Heart right ventricle (tissue), 16 donors: ENCODE measurements at regions not wholly inside any gene's neighbourhood (a gene's known extent, or its start where the extent isn't known, plus 50 kb on each side); places are given as distances from the start of the nearest gene placed in this dataset.
"Not testable (repeated sequence)": the region's sequence is repeated elsewhere in the genome, so short reads cannot be mapped to it uniquely, and the experiment has no call there.

Experiments
- ATAC-seq, 8 donors: fragments of 200-7000 bp; cut with Tn5 transposase; one replicate each; pipeline ENCODE4 v1.9.1; 2020; ENCODE audit warnings: mild to moderate bottlenecking in 8 of 8, moderate library complexity in 8 of 8, moderate number of reproducible peaks in 1 of 8
- DNase-seq, 2 donors: peaks; one replicate each; pipeline ENCODE4 v3.0.0-alpha.2; 2020
- H3K27ac ChIP-seq, 10 donors: fragments of 200-600 bp; sonication (generic) in 2 of 10; one replicate each; pipeline versions ENCODE4 v1.5.0 to v1.8.0; 2020 to 2022; ENCODE audit warnings: mild to moderate bottlenecking in 3 of 10
- H3K27me3 ChIP-seq, 7 donors: fragments of 200-600 bp; one replicate each; pipeline ENCODE4 v1.8.0; 2021 to 2022; ENCODE audit warnings: mild to moderate bottlenecking in 2 of 7
- H3K36me3 ChIP-seq, 9 donors: fragments of 200-600 bp; sonication (generic) in 1 of 9; one replicate each; pipeline versions ENCODE4 v1.5.0 to v1.8.0; 2020 to 2022; ENCODE audit warnings: mild to moderate bottlenecking in 2 of 9
- H3K4me1 ChIP-seq, 9 donors: fragments of 200-600 bp; sonication (generic) in 1 of 9; one replicate each; pipeline versions ENCODE4 v1.5.0 to v1.8.0; 2020 to 2022; ENCODE audit warnings: mild to moderate bottlenecking in 4 of 9
- H3K4me3 ChIP-seq, 10 donors: fragments of 200-600 bp; sonication (generic) in 2 of 10; one replicate each; pipeline versions ENCODE4 v1.5.0 to v1.8.0; 2020 to 2022; ENCODE audit warnings: mild to moderate bottlenecking in 7 of 10, moderate library complexity in 2 of 10
- H3K9me3 ChIP-seq, 11 donors: fragments of 200-600 bp in 10 of 11; sonication (generic) in 2 of 11; one replicate each; pipeline versions ENCODE4 v1.5.0 to v1.8.0; 2013 to 2022; ENCODE audit warnings: mild to moderate bottlenecking in 2 of 11, control low read depth in 1 of 11, moderate library complexity in 1 of 11
- WGBS, 2 donors: extraction: QIAGEN DNeasy Blood & Tissue Kit; methylation state at CpG; one replicate each; pipeline ENCODE4 v1.1.7; 2013; ENCODE audit warnings: inconsistent platforms in 1 of 2; 5-methylcytosine and 5-hydroxymethylcytosine counted together
- intact Hi-C, 10 donors: fragments of 100-400 bp; cut with DNase I; formaldehyde crosslinking; loops; one replicate each; pipeline versions ENCODE4 v1.11.1 to v1.14.2; 2022
- TF ChIP-seq, protein P1 (sequence below), 9 donors: fragments of 200-600 bp; sonication (generic) in 2 of 9; IDR thresholded peaks; one replicate each; pipeline versions ENCODE4 v1.5.0 to v1.8.0; 2021 to 2022; ENCODE audit warnings: antibody characterized with exemption in 9 of 9, mild to moderate bottlenecking in 5 of 9, moderate library complexity in 1 of 9
- donor health status: Arrhythmogenic right ventricular cardiomyopathy.
- donor health status: ischemic (EF 13 %, LVEDD 7.1; RV severe dilation, severe dysfunction).
- donor health status: healthy with polysubstance abuse.
- donor health status: DM: no; HTN: yes; CAD: no.
- donor health status: DM: no; HTN: no; CAD: no.
- donor health status: ischemic (EF 25% LVEDD 6.9; RV normal size, moderate dysfunction).
- donor health status: ischemic (EF 25% LVEDD 5.7; RV mildly dilated, moderate dysfunction).
- donor health status: healthy.
- donor health status: DM: yes; HTN: yes; CAD: no.
- donor health status: Ischemic cardiomyopathy.
- donor health status: ischemic (EF 35%, LVEDD 5.7; RV mildly dilated, moderate dysfunction).
- donor health status: nonischemic (EF 11% LVEDD 7.7; RV severe dilation, severe dysfunction).
- donor health status: DM: yes; HTN: yes; CAD: no.
- donor health status: PGD.
- donor health status: ischemic (EF 29% LVEDD 5.4; RV normal size, mild dysfunction).
- donor health status: nonischemic (EF 23%, LVEDD 6.1; RV moderate dilation, normal function).

DNA sequence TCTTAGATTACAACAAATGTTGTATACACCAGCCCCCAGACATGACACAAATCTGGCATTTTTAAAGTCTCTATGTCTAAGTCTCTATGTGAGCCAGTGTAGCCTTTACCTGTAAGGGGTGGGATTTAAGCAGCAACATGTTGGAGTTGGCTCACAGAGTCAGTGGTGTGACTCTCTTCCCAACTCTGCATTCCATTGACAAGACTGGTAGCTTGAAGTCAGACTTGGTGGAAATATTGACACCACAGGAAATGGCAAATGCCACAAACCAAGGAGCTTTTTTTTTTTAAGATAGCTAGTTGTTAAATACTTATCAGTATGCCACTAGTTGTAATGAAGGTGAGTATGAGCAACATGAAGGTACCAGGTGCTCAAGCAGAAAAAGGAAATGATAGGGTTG is 103.1 kb upstream of the SMLR1 start:
- H3K4me3 ChIP-seq: no peak overlapping the region
- no peaks in the 10 kb centered on the region for H3K4me1 ChIP-seq
- intact Hi-C loops: no loop called here
- no peak for DNase-seq
- no peak for ATAC-seq
- TF ChIP-seq, protein P1, sequence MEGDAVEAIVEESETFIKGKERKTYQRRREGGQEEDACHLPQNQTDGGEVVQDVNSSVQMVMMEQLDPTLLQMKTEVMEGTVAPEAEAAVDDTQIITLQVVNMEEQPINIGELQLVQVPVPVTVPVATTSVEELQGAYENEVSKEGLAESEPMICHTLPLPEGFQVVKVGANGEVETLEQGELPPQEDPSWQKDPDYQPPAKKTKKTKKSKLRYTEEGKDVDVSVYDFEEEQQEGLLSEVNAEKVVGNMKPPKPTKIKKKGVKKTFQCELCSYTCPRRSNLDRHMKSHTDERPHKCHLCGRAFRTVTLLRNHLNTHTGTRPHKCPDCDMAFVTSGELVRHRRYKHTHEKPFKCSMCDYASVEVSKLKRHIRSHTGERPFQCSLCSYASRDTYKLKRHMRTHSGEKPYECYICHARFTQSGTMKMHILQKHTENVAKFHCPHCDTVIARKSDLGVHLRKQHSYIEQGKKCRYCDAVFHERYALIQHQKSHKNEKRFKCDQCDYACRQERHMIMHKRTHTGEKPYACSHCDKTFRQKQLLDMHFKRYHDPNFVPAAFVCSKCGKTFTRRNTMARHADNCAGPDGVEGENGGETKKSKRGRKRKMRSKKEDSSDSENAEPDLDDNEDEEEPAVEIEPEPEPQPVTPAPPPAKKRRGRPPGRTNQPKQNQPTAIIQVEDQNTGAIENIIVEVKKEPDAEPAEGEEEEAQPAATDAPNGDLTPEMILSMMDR (IDR thresholded peaks at IDR 0.05): no peak
- H3K9me3 ChIP-seq: peaks cover 0 to 7% (median 0%) of the 10 kb centered on the region in 11 donors
- no peak overlapping the region for H3K27ac ChIP-seq
- H3K36me3 ChIP-seq: no peaks in the 10 kb centered on the region
- H3K27me3 ChIP-seq: no peaks in the 10 kb centered on the region

GRCh38 chr6:130725551-130725950 is 101.7 kb upstream of the SMLR1 start:
- DNase-seq: no peak
- no peaks in the 10 kb centered on the region for H3K36me3 ChIP-seq
- TF ChIP-seq, protein P1 (IDR thresholded peaks at IDR 0.05): no peak
- H3K27ac ChIP-seq: no peak overlapping the region
- H3K27me3 ChIP-seq: no peaks in the 10 kb centered on the region
- peaks cover 0 to 11% (median 0%) of the 10 kb centered on the region in 11 donors for H3K9me3 ChIP-seq
- no peaks in the 10 kb centered on the region for H3K4me1 ChIP-seq
- ATAC-seq: no peak
- intact Hi-C loops: no loop called here
- H3K4me3 ChIP-seq: no peak overlapping the region

DNA sequence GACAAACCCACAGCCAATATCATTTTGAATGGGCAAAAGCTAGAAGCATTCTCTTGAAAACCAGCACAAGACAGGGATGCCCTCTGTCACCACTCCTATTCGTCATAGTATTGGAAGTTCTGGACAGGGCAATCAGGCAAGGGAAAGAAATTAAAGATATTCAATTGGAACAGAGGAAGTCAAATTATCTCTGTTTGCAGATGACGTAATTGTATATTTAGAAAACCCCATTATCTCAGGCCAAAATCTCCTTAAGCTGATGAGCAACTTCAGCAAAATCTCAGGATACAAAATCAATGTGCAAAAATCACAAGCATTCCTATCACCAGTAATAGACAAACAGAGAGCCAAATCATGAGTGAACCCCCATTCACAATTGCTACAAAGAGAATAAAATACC is 99.1 kb upstream of the SMLR1 start:
- intact Hi-C loops, H3K4me3 ChIP-seq: not testable (repeated sequence)

GRCh38 chr6:130730600-130730999 is 96.6 kb upstream of the SMLR1 start:
- H3K36me3 ChIP-seq: no peaks in the 10 kb centered on the region
- no peaks in the 10 kb centered on the region for H3K27me3 ChIP-seq
- peaks cover 0 to 11% (median 0%) of the 10 kb centered on the region in 11 donors for H3K9me3 ChIP-seq
- intact Hi-C loops: no loop called here
- DNase-seq (no peak), ATAC-seq (no peak)
- H3K4me1 ChIP-seq: peaks cover 0 to 4% (median 0%) of the 10 kb centered on the region in 9 donors
- TF ChIP-seq, protein P1 (IDR thresholded peaks at IDR 0.05): no peak
- H3K27ac ChIP-seq: no peak overlapping the region
- no peak overlapping the region for H3K4me3 ChIP-seq

More for the DNA sequence above, 99.1 kb upstream of the SMLR1 start:
- not testable (repeated sequence) for H3K36me3 ChIP-seq, ATAC-seq, H3K27ac ChIP-seq, DNase-seq, H3K27me3 ChIP-seq, H3K4me1 ChIP-seq
- H3K9me3 ChIP-seq: peaks cover 0 to 11% (median 0%) of the 10 kb centered on the region in 11 donors
- 68 to 78% methylated on average over 2 of the region's 2 CpGs for WGBS, 2 donors

DNA sequence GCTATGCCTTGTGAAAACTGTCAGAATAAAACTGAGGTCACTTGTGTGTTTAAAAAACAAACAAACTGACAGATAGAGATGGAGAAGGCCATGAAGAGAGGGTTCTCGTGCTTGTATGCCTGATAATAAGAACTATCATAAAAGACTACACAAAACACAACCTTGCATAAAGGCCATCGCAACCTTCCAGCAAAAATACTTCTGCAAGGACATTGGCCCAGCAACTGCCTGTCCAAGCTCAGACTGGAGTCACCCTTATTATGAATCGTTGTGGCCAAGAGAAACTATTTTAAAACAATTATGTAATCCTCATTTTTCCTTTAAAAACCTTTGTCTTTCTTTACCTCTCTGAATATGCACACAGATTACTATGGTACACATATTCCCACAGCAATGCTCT is 93.0 kb upstream of the SMLR1 start:
- TF ChIP-seq, protein P1 (IDR thresholded peaks at IDR 0.05): no peak
- no peak for ATAC-seq
- no peaks in the 10 kb centered on the region for H3K36me3 ChIP-seq
- no peak overlapping the region for H3K27ac ChIP-seq
- DNase-seq: no peak
- no peaks in the 10 kb centered on the region for H3K27me3 ChIP-seq
- intact Hi-C loops: no loop called here
- peaks cover 0 to 4% (median 0%) of the 10 kb centered on the region in 9 donors for H3K4me1 ChIP-seq
- H3K4me3 ChIP-seq: no peak overlapping the region
- peaks cover 0 to 3% (median 0%) of the 10 kb centered on the region in 11 donors for H3K9me3 ChIP-seq
- 71 to 81% methylated on average over 3 of the region's 3 CpGs for WGBS, 2 donors
